RWPE2 (cell line): ENCODE measurements at regions not wholly inside any gene's neighbourhood (a gene's known extent, or its start where the extent isn't known, plus 50 kb on each side); places are given as distances from the start of the nearest gene placed in this dataset.

Experiments used
- ATAC-seq: fragments of 200-7000 bp; cut with Tn5 transposase; 3 replicates; pipeline ENCODE4 v1.9.1; 2021; ENCODE audit warnings: low read depth
- DNase-seq: peaks from one replicate; pipeline ENCODE4 v3.0.0-alpha.2; 2020; ENCODE audit warnings: low spot score
- H3K27ac ChIP-seq: fragments of 450-650 bp; 2 replicates; pipeline ENCODE4 v1.5.1; 2017; ENCODE audit warnings: mild to moderate bottlenecking; ENCODE audit not compliant: poor library complexity, severe bottlenecking
- H3K27me3 ChIP-seq: fragments of 250-450 bp; sonication (Bioruptor Pico); 2 replicates; pipeline ENCODE4 v1.5.1; 2021; ENCODE audit warnings: mild to moderate bottlenecking, moderate library complexity; ENCODE audit not compliant: insufficient read depth, poor library complexity, severe bottlenecking
- H3K36me3 ChIP-seq: fragments of 250-450 bp; sonication (Bioruptor Pico); 2 replicates; pipeline ENCODE4 v1.5.1; 2020; ENCODE audit warnings: low read depth, mild to moderate bottlenecking, moderate library complexity
- H3K4me1 ChIP-seq: fragments of 250-450 bp; sonication (Bioruptor Pico); 2 replicates; pipeline ENCODE4 v1.5.1; 2021; ENCODE audit warnings: mild to moderate bottlenecking, moderate library complexity; ENCODE audit not compliant: insufficient read depth, poor library complexity, severe bottlenecking
- H3K4me3 ChIP-seq: fragments of 250-450 bp; sonication (Bioruptor Pico); 2 replicates; pipeline ENCODE4 v1.5.1; 2021; ENCODE audit warnings: mild to moderate bottlenecking, moderate library complexity; ENCODE audit not compliant: severe bottlenecking
- H3K9me3 ChIP-seq: fragments of 250-450 bp; sonication (Bioruptor Pico); 2 replicates; pipeline ENCODE4 v1.5.1; 2021; ENCODE audit warnings: mild to moderate bottlenecking, moderate library complexity; ENCODE audit not compliant: severe bottlenecking
- CTCF ChIP-seq: fragments of 450-650 bp; IDR thresholded peaks from one replicate; pipeline ENCODE4 v1.5.1; 2017; ENCODE audit warnings: mild to moderate bottlenecking, moderate library complexity; ENCODE audit not compliant: poor library complexity, severe bottlenecking

- Histone ChIP-seq H3K27me3 (no peaks in the 10 kb centered on the region), H3K36me3 (no peaks in the 10 kb centered on the region), H3K4me3 (no peak overlapping the region), H3K9me3 (no peaks in the 10 kb centered on the region), H3K27ac (no peak overlapping the region), H3K4me1 (peaks cover 11% of the 10 kb centered on the region)
- TF ChIP-seq CTCF = no peak
- DNase-seq (no peak), ATAC-seq (no peak)
Observed at GRCh38 chr3:40969756-40970466, 229.4 kb upstream of the CTNNB1 start.

- peak; percentile 13 for TF ChIP-seq CTCF
- no peak overlapping the region for H3K4me3 ChIP-seq
- H3K27me3 ChIP-seq = no peaks in the 10 kb centered on the region
- peak; percentile 73 for DNase-seq
- no peaks in the 10 kb centered on the region for H3K36me3 ChIP-seq
- peaks cover 11% of the 10 kb centered on the region for H3K4me1 ChIP-seq
- peak; percentile 96 for ATAC-seq
- no peaks in the 10 kb centered on the region for H3K9me3 ChIP-seq
- H3K27ac ChIP-seq = peak overlapping the region; percentile 38
Observed at GRCh38 chr3:40971191-40972168, 227.8 kb upstream of the CTNNB1 start.

- TF ChIP-seq CTCF = no peak
- no peaks in the 10 kb centered on the region for H3K9me3 ChIP-seq
- no peaks in the 10 kb centered on the region for H3K36me3 ChIP-seq
- no peak overlapping the region for H3K4me3 ChIP-seq
- peak overlapping the region; percentile 38 for H3K27ac ChIP-seq
- no peaks in the 10 kb centered on the region for H3K27me3 ChIP-seq
- ATAC-seq (no peak), DNase-seq (no peak)
- H3K4me1 ChIP-seq = peaks cover 11% of the 10 kb centered on the region
Observed at GRCh38 chr3:40972350-40972749, 227.0 kb upstream of the CTNNB1 start.

GRCh38 chr3:40973141-40973540 lies 226.2 kb upstream of the CTNNB1 start:
- H3K36me3 ChIP-seq = no peaks in the 10 kb centered on the region
- no peak for ATAC-seq
- no peak overlapping the region for H3K27ac ChIP-seq
- no peak for TF ChIP-seq CTCF
- H3K4me1 ChIP-seq = peaks cover 11% of the 10 kb centered on the region
- H3K4me3 ChIP-seq = no peak overlapping the region
- H3K27me3 ChIP-seq = no peaks in the 10 kb centered on the region
- no peaks in the 10 kb centered on the region for H3K9me3 ChIP-seq
- DNase-seq = no peak

- Histone ChIP-seq H3K27ac (no peak overlapping the region), H3K4me1 (peaks cover 10% of the 10 kb centered on the region), H3K4me3 (no peak overlapping the region), H3K27me3 (no peaks in the 10 kb centered on the region), H3K36me3 (no peaks in the 10 kb centered on the region), H3K9me3 (no peaks in the 10 kb centered on the region)
- ATAC-seq (no peak), DNase-seq (no peak)
- no peak for TF ChIP-seq CTCF
Observed at GRCh38 chr3:40975711-40976121, 223.6 kb upstream of the CTNNB1 start.
